Calu3 (cell line): ENCODE measurements at regions not wholly inside any gene's neighbourhood (a gene's known extent, or its start where the extent isn't known, plus 50 kb on each side); places are given as distances from the start of the nearest gene placed in this dataset.

Experiments
- BruUV-seq: library from RNA; stranded (reverse); fragments of 400-500 nt; replicated peaks from 2 replicates; lab custom pipeline; 2021; lab: Mats Ljungman, UMichigan
- CTCF ChIA-PET: fragments of 300-600 bp; sonication (Branson Sonifier 250); formaldehyde crosslinking; loops from one replicate; lab custom pipeline; 2022; ENCODE audit warnings: antibody characterized with exemption; lab: Charles Lee
- DNase-seq: peaks from one replicate; pipeline ENCODE4 v3.0.0; 2022
- H3K27ac Mint-ChIP-seq: one replicate; pipeline ENCODE4 v1.8.0; 2022; ENCODE audit warnings: mixed read lengths; ENCODE audit not compliant: unreplicated experiment
- H3K27me3 Mint-ChIP-seq: one replicate; pipeline ENCODE4 v1.8.0; 2022; ENCODE audit warnings: mixed read lengths; ENCODE audit not compliant: unreplicated experiment
- H3K36me3 Mint-ChIP-seq: one replicate; pipeline ENCODE4 v1.8.0; 2022; ENCODE audit warnings: mild to moderate bottlenecking, moderate library complexity, mixed read lengths; ENCODE audit not compliant: insufficient read depth, unreplicated experiment
- H3K4me1 Mint-ChIP-seq: one replicate; pipeline ENCODE4 v1.8.0; 2022; ENCODE audit warnings: mild to moderate bottlenecking, low read depth, mixed read lengths; ENCODE audit not compliant: unreplicated experiment
- H3K4me3 Mint-ChIP-seq: one replicate; pipeline ENCODE4 v1.8.0; 2022; ENCODE audit warnings: mild to moderate bottlenecking, low read depth, moderate library complexity, mixed read lengths; ENCODE audit not compliant: unreplicated experiment
- H3K9me3 Mint-ChIP-seq: one replicate; pipeline ENCODE4 v1.8.0; 2022; ENCODE audit warnings: low read depth, mixed read lengths; ENCODE audit not compliant: unreplicated experiment
- intact Hi-C: fragments of 100-400 bp; cut with micrococcal nuclease; formaldehyde crosslinking; loops from one replicate; pipeline ENCODE4 v1.10.0; 2022; ENCODE audit not compliant: unreplicated experiment
- TF ChIP-seq, protein P1 (sequence below): fragments of 200-600 bp; IDR thresholded peaks from one replicate; pipeline ENCODE4 v1.8.0; 2022; ENCODE audit warnings: antibody characterized with exemption; ENCODE audit not compliant: unreplicated experiment

DNA sequence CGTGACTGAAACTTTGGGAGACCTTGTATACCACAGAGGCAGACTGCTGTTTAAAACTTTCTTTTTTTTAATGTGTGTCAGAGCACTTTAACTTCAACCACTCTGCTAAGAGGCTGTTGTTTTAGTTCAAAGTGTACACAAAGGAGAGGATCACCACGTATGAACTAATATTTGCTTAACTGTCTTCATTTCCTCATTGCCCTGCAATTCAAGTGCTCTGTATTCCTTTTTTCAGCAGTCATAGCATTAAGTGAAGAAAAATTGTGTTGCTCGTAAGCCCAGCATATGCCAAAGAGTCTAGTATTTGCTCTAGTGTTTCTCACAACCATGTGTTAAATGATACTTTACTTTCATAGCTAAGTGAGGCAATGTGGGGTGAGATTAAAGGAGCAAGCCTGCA lies 63.0 kb upstream of the HHIP start:
- Mint-ChIP-seq H3K27ac (peak overlapping the region; percentile 41), H3K36me3 (no peaks in the 10 kb centered on the region), H3K4me1 (peaks cover 62% of the 10 kb centered on the region), H3K27me3 (no peaks in the 10 kb centered on the region), H3K4me3 (peak overlapping the region; percentile 32), H3K9me3 (no peaks in the 10 kb centered on the region)
- BruUV-seq: no TSS peak
- no peak for DNase-seq
- TF ChIP-seq, protein P1, sequence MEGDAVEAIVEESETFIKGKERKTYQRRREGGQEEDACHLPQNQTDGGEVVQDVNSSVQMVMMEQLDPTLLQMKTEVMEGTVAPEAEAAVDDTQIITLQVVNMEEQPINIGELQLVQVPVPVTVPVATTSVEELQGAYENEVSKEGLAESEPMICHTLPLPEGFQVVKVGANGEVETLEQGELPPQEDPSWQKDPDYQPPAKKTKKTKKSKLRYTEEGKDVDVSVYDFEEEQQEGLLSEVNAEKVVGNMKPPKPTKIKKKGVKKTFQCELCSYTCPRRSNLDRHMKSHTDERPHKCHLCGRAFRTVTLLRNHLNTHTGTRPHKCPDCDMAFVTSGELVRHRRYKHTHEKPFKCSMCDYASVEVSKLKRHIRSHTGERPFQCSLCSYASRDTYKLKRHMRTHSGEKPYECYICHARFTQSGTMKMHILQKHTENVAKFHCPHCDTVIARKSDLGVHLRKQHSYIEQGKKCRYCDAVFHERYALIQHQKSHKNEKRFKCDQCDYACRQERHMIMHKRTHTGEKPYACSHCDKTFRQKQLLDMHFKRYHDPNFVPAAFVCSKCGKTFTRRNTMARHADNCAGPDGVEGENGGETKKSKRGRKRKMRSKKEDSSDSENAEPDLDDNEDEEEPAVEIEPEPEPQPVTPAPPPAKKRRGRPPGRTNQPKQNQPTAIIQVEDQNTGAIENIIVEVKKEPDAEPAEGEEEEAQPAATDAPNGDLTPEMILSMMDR: no peak
- intact Hi-C loops: loop anchor here (5.0 kb wide), 2 partner anchors 44 to 129 kb away; no protein-coding TSS in a partner anchor
- CTCF ChIA-PET: interaction anchor here (0.6 kb wide), 1 partner anchor 402 kb away, joined by 3 read pairs; no protein-coding TSS in a partner anchor

- BruUV-seq: no TSS peak
- H3K27ac Mint-ChIP-seq: peak overlapping the region; percentile 41
- DNase-seq: peak; percentile 17
- no peaks in the 10 kb centered on the region for H3K36me3 Mint-ChIP-seq
- peaks cover 59% of the 10 kb centered on the region for H3K4me1 Mint-ChIP-seq
- CTCF ChIA-PET: interaction anchor here (0.5 to 0.6 kb wide), 2 partner anchors 354 to 403 kb away, joined by 3 to 4 read pairs; no protein-coding TSS in a partner anchor
- no peaks in the 10 kb centered on the region for H3K27me3 Mint-ChIP-seq
- no peaks in the 10 kb centered on the region for H3K9me3 Mint-ChIP-seq
- TF ChIP-seq, protein P1: no peak
- H3K4me3 Mint-ChIP-seq: no peak overlapping the region
- intact Hi-C loops: loop anchor here (5.0 kb wide), 2 partner anchors 44 to 129 kb away; no protein-coding TSS in a partner anchor
Measured at GRCh38 chr4:144583658-144584057, 62.3 kb upstream of the HHIP start.

DNA sequence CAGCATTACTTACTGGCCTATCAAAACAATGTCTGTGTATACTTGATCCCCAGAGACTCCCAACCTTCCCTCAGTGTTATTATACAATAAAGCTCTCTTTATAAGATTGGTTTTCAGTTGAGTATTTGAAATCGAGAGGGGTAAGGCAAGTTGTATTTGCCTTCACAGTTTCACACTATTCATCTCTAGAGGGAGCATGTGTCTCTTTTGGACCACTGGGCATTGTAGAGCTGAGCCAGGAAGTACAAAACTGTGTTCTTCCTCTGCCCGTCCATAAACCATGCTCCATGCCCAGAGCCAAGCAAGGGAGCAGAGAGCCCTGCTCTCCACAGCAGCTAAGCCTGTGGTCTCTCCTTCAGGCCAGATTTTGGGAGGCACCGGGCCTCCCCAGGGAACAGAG lies 61.5 kb upstream of the HHIP start:
- DNase-seq: no peak
- peaks cover 55% of the 10 kb centered on the region for H3K4me1 Mint-ChIP-seq
- no peaks in the 10 kb centered on the region for H3K36me3 Mint-ChIP-seq
- intact Hi-C loops: loop anchor here (5.0 kb wide), 2 partner anchors 43 to 128 kb away; no protein-coding TSS in a partner anchor
- no peaks in the 10 kb centered on the region for H3K9me3 Mint-ChIP-seq
- H3K27me3 Mint-ChIP-seq: no peaks in the 10 kb centered on the region
- CTCF ChIA-PET: interaction anchor here (0.6 kb wide), 1 partner anchor 319 kb away, joined by 3 read pairs; no protein-coding TSS in a partner anchor
- BruUV-seq: no TSS peak
- no peak overlapping the region for H3K4me3 Mint-ChIP-seq
- TF ChIP-seq, protein P1: no peak
- peak overlapping the region; percentile 41 for H3K27ac Mint-ChIP-seq

GRCh38 chr4:144589512-144589911 lies 56.4 kb upstream of the HHIP start:
- DNase-seq: no peak
- H3K4me3 Mint-ChIP-seq: no peak overlapping the region
- intact Hi-C loops: no loop called here
- CTCF ChIA-PET: no interaction called here
- H3K9me3 Mint-ChIP-seq: no peaks in the 10 kb centered on the region
- peaks cover 18% of the 10 kb centered on the region for H3K4me1 Mint-ChIP-seq
- TF ChIP-seq, protein P1: no peak
- no TSS peak for BruUV-seq
- H3K27ac Mint-ChIP-seq: no peak overlapping the region
- H3K36me3 Mint-ChIP-seq: peaks cover 5% of the 10 kb centered on the region
- no peaks in the 10 kb centered on the region for H3K27me3 Mint-ChIP-seq
